8988T (cell line): ENCODE measurements at regions not wholly inside any gene's neighbourhood (a gene's known extent, or its start where the extent isn't known, plus 50 kb on each side); places are given as distances from the start of the nearest gene placed in this dataset.
"Not testable (repeated sequence)": the region's sequence is repeated elsewhere in the genome, so short reads cannot be mapped to it uniquely, and the experiment has no call there.

Experiments used
- DNase-seq: peaks from one replicate; pipeline ENCODE4 v3.0.0; 2011

GRCh38 chr1:9442278-9442846, 96.9 kb upstream of the SLC25A33 start:
- no peak for DNase-seq

- no peak for DNase-seq
These were observed 96.3 kb upstream of the SLC25A33 start for GRCh38 chr1:9442986-9443385.

- DNase-seq: no peak
These were observed 95.3 kb upstream of the SLC25A33 start for GRCh38 chr1:9443913-9444445.

- DNase-seq: no peak
These were observed 94.7 kb upstream of the SLC25A33 start for GRCh38 chr1:9444532-9444931.

- not testable (repeated sequence) for DNase-seq
These were observed 94.2 kb upstream of the SLC25A33 start for GRCh38 chr1:9445081-9445480.

- no peak for DNase-seq
These were observed 91.9 kb upstream of the SLC25A33 start for GRCh38 chr1:9447215-9447960.

- no peak for DNase-seq
These were observed 90.8 kb upstream of the SLC25A33 start for GRCh38 chr1:9448132-9449109.

GRCh38 chr1:9449110-9449627, 90.1 kb upstream of the SLC25A33 start:
- DNase-seq: no peak

GRCh38 chr1:9449976-9450696, 89.1 kb upstream of the SLC25A33 start:
- no peak for DNase-seq

- no peak for DNase-seq
These were observed 88.2 kb upstream of the SLC25A33 start for GRCh38 chr1:9451081-9451480.

GRCh38 chr1:9452516-9453140, 86.6 kb upstream of the SLC25A33 start:
- DNase-seq: no peak

- DNase-seq: no peak
These were observed 85.9 kb upstream of the SLC25A33 start for GRCh38 chr1:9453375-9453774.

- no peak for DNase-seq
These were observed 85.4 kb upstream of the SLC25A33 start for GRCh38 chr1:9453779-9454418.

- DNase-seq: no peak
These were observed 84.7 kb upstream of the SLC25A33 start for GRCh38 chr1:9454494-9455066.

GRCh38 chr1:9455487-9456234, 83.6 kb upstream of the SLC25A33 start:
- DNase-seq: peak; percentile 74

- no peak for DNase-seq
These were observed 82.4 kb upstream of the SLC25A33 start for GRCh38 chr1:9456833-9457232.

- DNase-seq: no peak
These were observed 79.4 kb upstream of the SLC25A33 start for GRCh38 chr1:9459816-9460407.

- peak; percentile 32 for DNase-seq
These were observed 73.6 kb upstream of the SLC25A33 start for GRCh38 chr1:9465640-9466039.
